NCI-H146 (cell line): ENCODE measurements at regions not wholly inside any gene's neighbourhood (a gene's known extent, or its start where the extent isn't known, plus 50 kb on each side); places are given as distances from the start of the nearest gene placed in this dataset.
A peak's percentile ranks its signal among the peaks of the same experiment; 100 is the strongest.
"Not testable (repeated sequence)": the region's sequence is repeated elsewhere in the genome, so short reads cannot be mapped to it uniquely, and the experiment has no call there.

Experiments used
- DNase-seq: peaks from one replicate; lab custom pipeline; 2025; lab: John Stamatoyannopoulos, UW

DNA sequence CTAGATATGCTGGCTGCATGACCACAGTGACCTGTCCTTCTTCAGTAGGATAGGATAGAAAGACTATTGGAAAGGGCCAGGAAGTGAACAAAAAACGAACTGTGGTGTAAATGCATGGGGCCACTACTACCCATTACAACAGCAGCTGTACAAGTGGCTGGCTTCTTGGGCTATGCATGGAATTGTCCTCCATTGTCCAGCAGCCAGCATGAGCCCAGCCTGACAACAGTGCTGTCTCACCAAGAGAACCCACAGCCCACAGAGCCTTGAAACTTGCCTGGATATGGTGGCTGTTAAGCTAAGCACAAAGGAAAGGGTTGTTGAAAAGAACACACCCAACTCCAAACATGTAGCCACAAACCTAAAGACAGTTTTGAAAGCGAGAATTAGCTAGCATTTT, 330.2 kb upstream of the F9 start:
- DNase-seq: no peak

DNA sequence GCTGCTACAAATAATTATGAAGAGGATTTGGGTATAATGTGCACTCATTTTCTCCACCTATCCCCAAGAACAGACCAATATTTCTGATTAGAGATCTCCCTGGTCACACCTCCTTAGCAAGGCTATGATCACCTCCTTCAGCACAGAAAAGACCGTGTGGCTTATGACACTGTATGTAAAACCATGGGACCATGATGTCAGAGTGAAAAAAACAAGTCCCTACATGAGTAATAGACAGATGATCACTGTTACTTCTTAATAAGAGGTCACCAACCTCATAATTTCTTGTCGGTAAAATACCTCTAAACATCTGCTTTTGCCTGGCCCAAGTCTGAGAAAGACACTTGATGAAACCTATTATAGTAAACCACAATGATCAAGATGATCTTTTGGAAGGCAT, 330.6 kb upstream of the F9 start:
- no peak for DNase-seq

DNA sequence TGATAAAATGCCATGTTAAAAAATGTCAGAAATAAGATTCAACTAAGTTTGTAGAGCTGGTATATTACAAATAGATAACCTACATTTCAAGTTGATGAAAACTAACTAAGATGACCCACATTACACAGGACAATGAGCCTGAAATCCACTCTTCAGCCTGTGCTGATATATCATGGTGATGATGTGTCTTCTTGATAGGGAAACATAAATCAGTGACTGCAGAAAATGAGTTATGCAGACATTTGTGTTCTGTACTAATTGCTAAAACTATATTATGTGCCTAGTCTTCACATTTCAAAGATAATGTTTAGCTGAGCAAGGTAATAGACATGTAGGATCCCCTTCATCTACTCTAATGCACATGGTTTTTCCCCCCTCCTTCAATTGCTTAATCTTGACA, 331.6 kb upstream of the F9 start:
- no peak for DNase-seq

DNA sequence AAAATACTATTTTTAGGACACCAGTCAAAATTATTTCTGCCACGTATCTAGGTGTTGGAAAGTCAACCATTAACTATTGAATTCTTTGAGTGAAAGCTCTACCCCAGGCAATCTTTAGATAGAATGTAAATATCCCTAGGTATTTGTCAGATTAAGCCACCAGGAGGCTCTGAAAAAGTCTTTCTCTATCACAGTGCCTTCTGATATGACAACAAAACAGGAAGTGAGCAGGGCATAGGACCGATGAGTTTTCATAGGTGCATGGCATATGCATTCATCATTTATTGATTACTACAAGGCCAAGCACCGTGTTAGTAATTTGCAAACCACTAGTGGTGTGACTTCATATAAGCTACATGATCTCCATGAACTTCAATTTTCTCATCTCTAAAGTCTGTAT, 333.6 kb upstream of the F9 start:
- no peak for DNase-seq

DNA sequence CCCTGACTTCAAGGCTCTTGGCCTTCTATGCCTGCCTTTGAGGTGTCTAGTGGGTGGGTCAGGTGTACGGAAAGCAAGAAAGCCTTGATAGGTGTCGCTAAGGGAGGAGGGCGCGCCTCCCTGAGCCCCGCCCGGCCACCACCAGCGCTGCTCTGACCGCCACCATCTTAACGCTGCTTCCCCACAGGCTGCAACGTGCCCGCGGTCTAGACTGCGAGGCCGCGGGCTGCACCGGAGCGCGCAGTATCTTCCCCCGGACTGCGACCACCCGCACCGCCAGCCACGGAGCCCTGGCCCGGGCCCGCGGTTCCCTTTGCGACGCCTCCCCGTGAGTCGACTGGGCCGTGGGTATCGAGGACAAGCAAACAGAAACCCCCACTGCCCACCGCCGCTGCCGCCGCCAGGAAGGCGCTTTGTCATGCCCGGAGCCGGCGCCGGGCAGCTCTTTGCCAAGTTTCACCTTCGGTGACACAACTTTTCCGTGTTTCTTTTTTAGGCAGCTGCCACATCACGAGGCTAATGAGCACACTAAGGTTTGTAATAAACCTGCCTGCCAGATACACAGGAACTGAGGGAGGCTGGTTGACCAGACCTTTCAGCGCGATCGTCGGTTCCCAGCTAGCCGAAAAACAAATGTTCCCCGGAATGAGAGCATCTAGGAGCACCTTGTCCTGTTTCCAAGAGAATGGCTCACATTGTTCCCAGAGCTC, 335.8 kb upstream of the F9 start:
- DNase-seq: no peak

DNA sequence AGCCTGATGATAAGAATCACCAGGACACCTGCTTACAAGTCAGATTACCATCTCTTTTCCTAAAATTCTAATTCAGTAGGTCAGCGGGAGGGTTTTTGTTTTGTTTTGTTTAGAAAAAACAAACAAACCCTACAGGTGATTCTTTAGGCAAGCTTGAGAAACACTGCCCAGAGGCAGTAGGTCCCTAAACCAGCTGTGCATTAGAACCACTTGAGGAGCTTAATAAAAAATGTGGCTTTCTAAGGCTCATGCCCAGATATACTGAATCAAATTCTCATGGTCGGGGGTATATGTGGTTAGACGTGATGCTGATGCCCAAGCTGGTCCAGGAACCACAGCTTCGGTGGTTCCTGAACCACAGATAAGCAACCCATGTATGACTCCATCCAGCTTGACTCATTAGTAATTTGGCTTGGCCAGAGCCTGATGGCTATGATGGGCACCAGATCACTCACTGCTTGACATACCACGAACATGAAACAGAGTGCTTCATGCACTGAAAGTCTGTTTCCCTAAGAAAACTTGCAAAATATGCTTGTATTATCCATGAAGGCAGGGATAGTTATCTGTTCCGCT, 338.1 kb upstream of the F9 start:
- no peak for DNase-seq

DNA sequence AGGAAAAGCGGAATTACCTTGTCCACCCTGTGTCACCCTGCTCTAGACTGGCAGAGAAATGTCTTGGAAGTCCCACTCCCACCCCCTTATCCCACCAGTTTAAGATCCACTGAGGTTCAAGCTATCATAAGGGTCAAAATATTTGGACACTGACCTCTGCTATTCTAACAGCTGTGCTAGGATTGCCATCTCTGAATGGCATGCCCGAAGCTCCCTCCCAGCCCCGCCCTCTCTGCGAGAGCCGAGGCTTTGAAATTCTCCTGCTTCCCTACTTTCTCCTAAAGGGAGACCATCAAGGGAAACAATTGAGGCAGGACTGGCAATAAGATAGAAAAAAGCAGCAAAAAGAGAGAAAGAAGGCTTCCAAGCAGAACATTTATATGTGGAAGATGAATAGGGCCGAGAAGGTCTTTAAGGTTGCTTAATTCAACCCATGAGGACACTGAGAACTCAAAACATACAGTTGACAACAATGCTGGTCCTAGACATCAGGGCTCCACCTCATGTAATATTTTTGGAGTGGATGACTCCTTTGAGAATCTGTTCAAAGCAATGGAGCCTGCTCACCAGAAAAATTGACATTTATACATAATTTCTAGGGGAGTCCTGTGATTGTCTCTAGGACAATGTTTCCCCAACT, 338.7 kb upstream of the F9 start:
- no peak for DNase-seq

DNA sequence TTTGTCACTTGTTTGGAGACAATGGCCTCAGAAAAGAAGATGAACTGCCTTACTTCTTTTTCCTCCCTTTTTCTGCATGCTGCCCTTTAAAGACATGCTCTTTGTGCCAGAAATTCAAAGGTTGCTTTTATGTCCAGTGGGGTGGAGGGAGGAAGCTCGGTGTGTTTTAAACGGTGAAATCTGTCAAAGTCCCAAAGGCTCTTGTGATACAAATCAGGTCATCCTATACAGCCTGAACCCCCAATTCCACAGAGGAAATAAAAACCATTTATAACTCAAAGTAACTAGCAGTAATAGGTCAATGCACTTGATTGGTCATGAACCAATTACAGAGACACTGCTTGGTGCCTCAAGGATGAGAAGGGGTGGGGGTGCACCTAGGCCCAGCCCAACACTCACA, 339.3 kb upstream of the F9 start:
- no peak for DNase-seq

DNA sequence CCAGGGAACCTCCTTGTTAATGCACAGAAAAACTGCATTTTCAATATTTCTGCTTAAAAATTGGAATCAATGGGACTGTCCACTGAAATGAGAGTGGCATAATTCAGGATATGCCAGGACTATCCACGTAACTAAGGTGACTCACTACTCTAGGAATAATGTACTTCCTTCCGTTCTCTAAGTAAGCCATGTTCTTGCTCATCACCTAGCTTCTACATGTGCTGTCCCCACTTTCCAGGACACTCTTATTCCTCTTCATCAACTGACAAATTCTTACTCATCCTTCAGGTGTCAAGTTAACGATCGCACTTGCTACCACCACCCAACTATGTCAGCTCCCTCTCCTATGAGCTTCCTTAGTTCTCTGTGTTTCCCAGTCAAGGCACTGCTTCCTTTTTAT, 342.8 kb upstream of the F9 start:
- DNase-seq: no peak

DNA sequence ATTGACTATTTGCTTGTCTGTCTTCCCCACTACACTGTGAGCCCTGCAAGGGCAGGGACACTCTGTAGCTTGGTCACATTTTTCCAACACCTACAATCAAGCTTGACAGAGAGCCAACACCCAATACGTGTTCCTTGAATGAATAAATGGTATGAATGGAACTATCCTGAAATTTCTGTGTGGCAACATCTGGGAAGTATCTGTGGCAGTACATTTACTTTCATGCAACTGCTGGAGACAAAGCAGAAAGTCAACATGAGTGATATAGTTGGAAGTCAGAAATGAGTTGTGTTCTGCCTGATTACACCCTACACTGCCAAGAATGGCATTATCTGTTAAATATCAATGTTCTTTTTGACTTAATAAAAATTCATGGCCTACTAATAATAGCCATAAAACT, 343.5 kb upstream of the F9 start:
- DNase-seq: no peak

DNA sequence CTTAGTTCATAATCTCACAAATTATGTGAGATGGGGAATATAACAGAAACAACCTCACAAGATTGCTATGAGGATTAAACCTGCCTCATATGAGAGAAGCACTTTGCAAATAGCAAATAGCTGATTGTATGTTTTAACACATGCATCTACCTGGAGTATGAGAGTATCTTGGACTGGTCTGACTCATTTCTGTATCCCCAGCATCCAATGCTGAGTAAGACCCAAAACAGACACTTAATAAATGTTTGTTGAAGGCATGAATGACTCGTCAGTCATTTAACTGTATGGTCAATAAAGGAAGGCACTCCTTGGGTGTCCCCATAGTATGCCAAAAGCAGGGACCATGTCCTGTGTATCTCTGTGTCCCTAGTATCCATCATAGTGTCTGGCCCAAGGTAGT, 350.9 kb upstream of the F9 start:
- DNase-seq: no peak

DNA sequence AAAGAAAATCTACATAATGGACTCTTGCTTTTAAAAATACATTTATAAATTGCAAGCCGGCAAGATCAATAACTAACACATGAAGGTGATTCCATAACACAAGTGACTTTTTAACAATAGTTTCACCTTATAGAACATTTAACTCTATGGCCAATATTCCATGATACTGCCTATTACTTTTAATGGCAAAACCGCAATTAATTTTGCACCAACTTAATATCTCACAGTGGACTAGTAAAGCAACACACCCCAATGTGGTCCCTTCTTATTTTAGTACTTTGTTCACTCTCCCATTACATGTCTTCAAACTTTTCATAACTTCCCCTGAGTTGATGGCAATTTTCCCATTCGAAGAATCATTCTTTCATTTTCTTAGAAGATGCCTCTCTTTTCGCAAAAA, 351.6 kb upstream of the F9 start:
- no peak for DNase-seq

DNA sequence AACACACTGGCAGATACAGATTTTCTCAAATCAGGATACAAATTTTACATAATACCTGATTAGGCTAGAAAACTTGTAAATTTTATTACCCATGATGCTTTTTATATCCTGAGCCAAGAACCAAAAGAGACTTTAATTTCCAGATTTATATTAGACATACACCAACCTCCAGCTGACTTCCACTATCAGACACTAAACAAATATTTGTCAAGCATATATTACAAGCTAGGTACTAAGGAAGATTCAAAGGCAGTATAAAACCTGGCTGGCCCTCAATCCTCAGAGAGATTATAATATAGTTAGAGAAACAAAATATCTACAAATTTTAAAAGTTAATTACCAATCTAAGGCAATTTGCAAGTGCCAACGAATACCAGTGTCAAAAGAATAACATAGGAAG, 357.8 kb upstream of the F9 start:
- no peak for DNase-seq

DNA sequence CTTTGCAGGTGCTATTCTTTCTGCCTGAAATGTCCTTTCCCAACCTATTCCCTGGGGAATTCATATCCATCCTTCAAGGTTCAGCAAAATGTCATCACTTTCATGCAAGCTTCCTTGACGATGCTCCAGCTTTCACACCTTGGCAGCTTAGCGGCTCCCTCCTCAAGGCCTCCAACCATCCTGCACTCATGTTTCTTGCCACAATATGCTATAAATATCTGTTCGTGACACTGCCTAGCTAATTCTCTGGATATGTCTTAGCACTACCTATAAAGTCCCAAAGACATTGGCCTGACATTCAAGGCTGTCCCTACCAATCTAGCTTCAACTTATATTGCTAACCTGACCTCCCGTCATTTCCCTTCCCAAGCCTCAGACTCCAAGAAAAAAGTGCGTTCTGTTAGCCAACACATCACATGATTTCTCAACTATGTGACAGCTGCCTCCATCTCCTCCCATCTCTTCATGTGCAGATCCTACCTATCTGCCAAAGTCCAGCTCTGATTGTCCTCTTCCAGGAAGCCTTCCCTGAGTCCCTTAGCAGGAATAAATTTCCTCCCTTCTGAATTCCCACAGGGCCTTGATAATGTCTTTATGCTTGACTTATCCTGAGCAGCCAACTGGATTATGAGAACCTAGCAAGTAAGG, 359.9 kb upstream of the F9 start:
- DNase-seq: no peak

DNA sequence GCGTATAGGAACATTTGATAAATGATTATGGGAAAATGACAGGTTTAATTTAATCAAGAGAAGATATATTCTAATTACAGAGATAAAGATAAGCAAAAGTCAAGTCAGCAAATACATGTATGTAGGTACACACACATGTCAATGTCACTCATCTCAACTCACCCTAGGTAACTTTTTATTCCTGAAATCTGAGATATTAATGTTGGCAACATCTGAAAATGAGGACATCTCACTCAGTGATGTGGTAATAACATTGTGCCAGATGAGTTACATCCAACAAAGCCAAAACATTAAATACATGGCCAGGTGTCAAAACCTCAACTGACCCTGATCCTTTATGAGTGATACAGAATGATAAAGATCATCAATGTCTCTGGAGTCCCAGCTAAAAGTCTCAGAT, 363.3 kb upstream of the F9 start:
- no peak for DNase-seq

DNA sequence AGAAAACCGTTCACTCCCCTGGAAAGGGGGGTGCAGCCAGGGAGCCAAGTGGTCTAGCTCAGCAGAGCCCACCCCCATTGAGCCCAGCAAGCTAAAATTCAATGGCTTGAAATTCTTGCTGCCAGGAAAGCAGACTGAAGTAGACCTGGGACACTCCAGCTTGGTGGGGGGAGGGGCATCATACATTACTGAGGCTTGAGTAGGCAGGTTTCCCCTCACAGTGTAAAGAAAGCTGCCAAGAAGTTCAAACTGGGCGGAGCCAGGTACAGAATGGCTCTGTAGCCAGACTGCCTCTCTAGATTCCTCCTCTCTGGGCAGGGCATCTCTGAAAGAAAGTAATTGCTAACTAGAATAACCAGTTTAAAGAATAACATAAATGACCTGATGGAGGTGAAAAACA, 372.3 kb upstream of the F9 start:
- no peak for DNase-seq

DNA sequence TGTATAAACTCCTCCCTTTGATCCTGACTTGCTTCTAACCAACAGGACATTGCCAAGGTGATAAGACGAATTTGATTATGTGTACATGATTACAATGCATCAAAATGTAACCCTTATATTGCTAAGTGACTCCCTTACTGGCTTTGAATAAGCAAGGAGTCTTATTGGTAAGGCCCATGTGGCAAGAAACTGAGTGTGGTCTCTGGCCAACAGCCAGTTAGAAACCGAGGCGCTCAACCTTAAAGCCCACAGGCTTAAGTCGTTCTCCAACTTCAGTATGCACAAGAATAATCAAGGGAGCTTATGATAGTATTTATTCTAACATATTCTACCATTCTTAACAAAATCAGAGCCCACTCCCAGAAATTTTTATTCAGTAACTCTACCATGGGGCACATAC, 374.2 kb upstream of the F9 start:
- no peak for DNase-seq

DNA sequence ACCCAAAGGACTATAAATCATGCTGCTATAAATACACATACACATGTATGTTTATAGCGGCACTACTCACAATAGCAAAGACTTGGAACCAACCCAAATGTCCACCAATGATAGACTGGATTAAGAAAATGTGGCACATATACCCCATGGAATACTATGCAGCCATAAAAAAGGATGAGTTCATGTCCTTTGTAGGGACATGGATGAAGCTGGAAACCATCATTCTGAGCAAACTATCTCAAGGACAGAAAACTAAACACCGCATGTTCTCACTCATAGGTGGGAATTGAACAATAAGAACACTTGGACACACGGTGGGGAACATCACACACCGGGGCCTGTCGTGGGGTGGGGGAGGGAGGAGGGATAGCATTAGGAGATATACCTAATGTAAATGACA, 383.9 kb upstream of the F9 start:
- not testable (repeated sequence) for DNase-seq

DNA sequence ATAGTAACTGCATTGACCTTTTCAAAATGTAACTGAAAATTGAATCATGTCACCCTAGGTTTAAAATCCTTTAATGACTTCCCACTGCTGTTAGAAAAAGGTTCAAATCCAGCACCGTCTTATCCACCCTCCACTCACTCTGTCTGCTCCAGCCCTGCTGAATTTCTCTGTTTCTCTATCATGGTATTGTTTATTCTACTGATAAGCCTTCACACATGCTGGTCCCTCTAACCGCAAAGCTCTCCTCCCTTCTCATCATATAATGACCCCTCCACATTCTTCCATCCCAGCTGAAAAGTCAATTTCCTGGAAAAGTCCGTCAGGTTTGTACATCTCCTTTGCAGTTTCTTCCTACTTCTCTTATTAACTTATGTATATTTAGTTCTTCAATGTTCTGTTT, 389.2 kb upstream of the F9 start:
- DNase-seq: no peak

DNA sequence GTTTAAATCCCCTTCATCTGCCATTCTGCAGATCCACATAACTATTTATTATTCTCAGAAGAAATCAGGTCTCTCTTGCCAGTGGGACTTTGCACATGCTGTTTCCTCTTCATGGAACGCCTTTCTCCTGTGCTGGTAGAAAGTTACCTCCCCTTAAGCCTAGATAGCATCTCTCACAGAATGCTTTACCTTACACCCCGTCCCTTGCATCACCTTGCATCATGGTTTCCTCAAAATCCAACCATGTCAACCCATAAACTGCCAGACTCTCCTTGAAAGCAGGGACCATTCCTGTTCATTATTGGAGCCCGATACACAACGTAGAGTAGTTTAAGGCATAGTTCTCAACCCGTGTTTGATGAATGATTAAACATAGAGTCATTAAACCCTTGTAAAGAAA, 396.2 kb upstream of the F9 start:
- no peak for DNase-seq

DNA sequence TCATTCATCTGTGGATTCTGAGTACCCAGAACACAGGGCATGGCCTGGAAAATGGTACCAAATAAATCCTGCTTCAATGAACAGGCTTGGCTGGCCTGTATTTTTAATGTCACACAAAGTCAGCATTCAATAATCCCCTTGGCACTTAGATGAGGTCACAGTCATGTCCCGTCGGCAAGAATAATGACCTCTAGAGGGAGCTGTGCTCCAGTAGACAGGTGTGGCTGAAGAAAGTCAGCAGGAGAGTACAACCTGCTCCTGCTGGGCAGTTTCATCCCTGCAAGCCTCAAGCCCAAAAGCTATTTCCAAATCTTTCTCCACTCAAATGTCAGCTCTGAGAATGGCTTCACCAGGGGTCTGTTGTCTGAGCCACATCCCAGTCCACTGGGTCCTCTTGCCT, 404.0 kb upstream of the F9 start:
- DNase-seq: peak; percentile 7

DNA sequence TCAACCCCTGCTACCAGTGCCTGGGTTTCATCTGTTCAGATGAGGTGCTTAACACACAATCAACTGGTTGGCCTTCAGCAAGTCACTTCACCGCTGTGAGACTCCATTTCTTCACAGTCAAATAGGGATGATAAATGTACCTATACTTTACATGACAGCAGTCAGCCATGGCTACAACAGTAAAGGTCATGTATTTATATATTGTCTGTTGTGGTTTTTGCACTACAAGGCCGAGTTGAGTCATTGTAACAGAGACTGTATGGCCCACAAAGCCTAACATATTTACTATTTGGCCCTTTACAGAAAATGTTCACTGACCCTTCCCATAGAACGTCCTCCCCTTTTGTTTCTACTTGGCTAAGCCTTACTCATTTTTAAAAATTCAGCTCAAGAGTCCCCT, 404.6 kb upstream of the F9 start:
- DNase-seq: no peak

DNA sequence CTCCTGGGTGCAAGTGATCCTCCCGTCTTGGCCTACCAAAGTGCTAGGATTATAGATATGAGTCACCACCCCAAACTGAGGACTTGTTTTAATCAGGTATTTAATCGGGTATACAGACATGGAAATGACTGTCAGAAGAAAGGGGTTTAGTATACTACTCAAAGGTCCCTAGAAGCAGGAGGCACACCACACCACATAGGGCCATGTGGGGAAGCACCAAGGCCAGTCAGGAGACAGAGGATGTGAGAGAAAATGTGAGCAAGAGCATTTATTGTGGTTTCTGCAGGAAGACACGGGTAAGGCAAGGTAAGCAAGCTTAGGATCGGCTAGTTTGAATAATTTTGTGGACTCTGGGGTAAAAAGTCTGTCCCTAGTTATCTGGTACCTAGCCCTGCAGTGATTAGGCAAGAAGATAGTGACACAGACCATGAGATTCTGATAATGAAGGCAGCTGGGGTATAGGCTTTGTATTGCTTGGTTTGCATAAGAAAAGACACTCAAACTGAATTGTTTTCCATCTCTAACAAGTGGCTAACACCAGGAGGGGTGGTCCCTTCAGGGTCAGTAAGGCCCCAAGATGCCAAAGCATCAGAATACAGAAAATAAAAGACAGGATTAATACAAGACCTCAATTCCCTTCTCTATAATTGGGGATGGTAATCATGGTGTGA, 408.8 kb upstream of the F9 start:
- DNase-seq: no peak
